ENCODE measurements at regions not wholly inside any gene's neighbourhood (a gene's known extent, or its start where the extent isn't known, plus 50 kb on each side); places are given as distances from the start of the nearest gene placed in this dataset.

DNA sequence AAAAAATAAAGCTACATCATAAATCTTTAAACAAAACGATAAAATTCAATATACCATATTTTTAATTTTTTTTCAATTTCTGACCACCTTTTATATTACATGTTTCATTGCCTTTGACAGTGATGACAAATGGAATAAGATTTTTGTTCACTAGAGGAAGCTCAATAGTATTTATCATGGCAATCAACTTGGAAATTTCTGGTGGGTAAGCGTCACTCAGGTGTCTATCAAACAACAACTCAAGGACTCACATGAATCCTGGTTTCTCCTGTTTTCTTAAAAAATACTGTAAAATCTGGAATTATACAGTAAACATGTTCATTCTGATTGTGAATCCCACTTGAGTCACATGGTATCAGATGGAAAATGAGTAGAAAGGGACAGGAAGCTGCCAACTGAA is 782.2 kb downstream of the OTOL1 start:
- no peak for TF ChIP-seq POLR2A (IDR thresholded peaks at IDR 0.05; ENCODE audit: low read depth, low read length)
- FAIRE-seq (no peak), DNase-seq (ENCODE audit: insufficient read length, low spot score) (no peak)

DNA sequence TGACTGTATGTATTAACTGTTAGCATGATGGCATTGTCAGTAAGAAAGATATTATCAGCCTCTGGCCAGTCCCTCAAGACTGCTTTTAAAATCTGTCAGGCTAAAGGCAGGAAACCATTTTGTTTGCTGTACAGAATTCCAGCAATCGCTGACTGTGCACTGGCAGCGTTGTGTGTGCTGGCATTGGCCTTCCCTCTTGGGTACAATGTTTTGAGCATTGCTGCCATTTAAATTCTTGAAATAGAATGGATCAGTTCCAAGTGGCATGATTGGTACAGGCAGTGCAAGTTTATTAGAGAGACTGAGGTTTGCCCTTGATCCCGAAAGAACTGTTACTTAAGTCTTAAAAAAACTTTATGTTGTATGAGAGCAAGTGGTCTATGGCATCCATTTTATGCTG is 788.7 kb downstream of the OTOL1 start:
- FAIRE-seq (no peak), DNase-seq (ENCODE audit: insufficient read length, low spot score) (no peak)
- no peak for TF ChIP-seq POLR2A (IDR thresholded peaks at IDR 0.05; ENCODE audit: low read depth, low read length)

GRCh38 chr3:162287600-162287999 is 791.0 kb downstream of the OTOL1 start:
- DNase-seq (ENCODE audit: insufficient read length, low spot score) (no peak), FAIRE-seq (no peak)
- no peak for TF ChIP-seq POLR2A (IDR thresholded peaks at IDR 0.05; ENCODE audit: low read depth, low read length)

DNA sequence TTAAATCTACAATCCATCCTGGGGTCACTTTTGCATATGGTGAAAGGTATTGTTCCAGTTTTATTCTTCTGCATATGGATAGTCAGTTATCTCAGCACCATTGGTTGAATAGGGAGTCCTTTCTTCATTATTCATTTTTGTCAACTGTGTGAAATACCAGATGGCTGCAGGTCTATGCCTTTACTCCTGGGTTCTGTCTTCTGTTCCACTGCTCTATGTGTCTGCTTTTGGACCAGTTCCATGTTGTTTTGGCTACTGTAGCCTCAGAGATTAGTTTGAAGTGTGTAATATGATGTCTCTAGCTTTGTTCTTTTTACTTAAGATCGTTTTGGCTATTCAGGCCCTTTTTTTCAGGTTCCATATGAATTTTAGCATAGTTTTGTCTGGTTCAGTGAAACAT is 795.8 kb downstream of the OTOL1 start:
- FAIRE-seq: no peak
- no peak for TF ChIP-seq POLR2A (IDR thresholded peaks at IDR 0.05; ENCODE audit: low read depth, low read length)
- no peak for DNase-seq (ENCODE audit: insufficient read length, low spot score)

DNA sequence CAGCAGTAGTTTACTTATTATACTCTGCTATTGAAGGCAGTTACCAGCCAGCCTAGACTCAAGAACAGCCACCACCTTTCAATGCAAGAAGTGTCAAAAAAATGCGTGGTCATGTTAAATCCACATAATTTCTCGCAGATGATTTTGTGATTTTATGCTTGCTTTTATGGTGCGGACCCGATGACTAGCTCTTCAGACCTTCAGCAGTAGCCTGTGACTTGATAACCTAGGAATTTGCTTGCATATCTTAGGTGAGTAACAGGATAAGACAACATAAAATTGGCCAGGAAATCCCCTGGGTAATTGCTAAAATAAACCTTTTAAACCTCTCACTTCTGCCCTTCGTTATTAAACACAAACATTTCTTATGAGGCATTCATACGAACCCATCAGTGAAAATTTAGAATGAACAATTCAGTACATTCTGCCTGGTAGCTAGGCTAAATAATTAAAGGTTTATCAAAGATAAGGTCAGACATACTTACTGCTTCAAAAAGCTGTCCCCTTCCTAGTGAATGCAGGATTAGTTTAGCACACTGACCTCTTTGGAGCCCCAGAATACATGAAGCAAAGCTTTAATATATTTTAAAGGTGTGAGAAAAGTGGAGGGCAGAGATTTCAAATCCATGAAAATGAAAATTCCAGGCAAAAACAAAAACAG is 798.8 kb downstream of the OTOL1 start:
- FAIRE-seq (peak; percentile 99), DNase-seq (ENCODE audit: insufficient read length, low spot score) (peak; percentile 14)
- no peak for TF ChIP-seq POLR2A (IDR thresholded peaks at IDR 0.05; ENCODE audit: low read depth, low read length)

- TF ChIP-seq POLR2A (IDR thresholded peaks at IDR 0.05; ENCODE audit: low read depth, low read length): no peak
- FAIRE-seq (no peak), DNase-seq (ENCODE audit: insufficient read length, low spot score) (no peak)
Observed at GRCh38 chr3:162302983-162303624, 806.5 kb downstream of the OTOL1 start.

- no peak for TF ChIP-seq POLR2A (IDR thresholded peaks at IDR 0.05; ENCODE audit: low read depth, low read length)
- DNase-seq (ENCODE audit: insufficient read length, low spot score): no peak
- FAIRE-seq: no peak
Observed at GRCh38 chr3:162317046-162317445, 820.4 kb downstream of the OTOL1 start.

- TF ChIP-seq POLR2A (IDR thresholded peaks at IDR 0.05; ENCODE audit: low read depth, low read length): no peak
- no peak for FAIRE-seq
- no peak for DNase-seq (ENCODE audit: insufficient read length, low spot score)
Observed at GRCh38 chr3:162328649-162329048, 832.0 kb downstream of the OTOL1 start.

DNA sequence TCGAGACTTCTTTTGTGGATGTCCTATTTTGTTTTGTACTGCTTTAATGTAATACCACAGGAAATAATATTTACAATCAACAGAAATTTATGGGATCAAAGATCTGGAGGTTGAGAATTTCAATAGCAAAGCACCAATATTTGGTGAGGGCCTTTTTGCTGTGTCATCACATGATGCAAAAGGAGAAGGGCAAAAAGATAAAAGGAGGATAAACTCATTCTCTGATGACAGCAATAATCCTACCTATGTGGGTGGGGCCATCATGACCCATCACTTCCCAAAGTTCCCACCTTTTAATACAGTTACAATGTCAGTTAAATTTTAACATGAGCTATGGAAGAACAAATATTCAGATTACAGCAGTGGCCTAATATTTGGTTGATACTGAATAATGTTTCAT is 832.9 kb downstream of the OTOL1 start:
- DNase-seq (ENCODE audit: insufficient read length, low spot score): no peak
- no peak for FAIRE-seq
- no peak for TF ChIP-seq POLR2A (IDR thresholded peaks at IDR 0.05; ENCODE audit: low read depth, low read length)

GRCh38 chr3:162332344-162332743 is 835.7 kb downstream of the OTOL1 start:
- FAIRE-seq (no peak), DNase-seq (ENCODE audit: insufficient read length, low spot score) (no peak)
- TF ChIP-seq POLR2A (IDR thresholded peaks at IDR 0.05; ENCODE audit: low read depth, low read length): no peak

DNA sequence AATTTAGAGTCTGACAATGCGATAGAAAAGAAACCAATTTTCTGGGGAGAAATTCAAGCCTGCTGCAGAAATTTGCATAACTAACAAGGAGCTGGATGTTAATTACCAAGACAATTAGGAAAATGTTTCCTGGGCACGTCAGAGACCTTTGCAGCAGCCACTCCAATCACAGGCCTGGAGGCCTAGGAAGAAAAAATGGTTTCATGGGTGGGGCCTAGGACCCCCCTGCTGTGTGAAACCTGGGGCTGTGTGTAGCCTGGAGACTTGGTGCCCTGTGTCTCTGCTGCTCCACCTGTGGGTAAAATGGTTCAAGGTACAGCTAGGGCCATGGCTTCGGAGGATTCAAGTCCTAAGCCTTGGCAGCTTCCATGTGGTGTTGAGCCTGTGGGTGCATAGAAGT is 837.9 kb downstream of the OTOL1 start:
- TF ChIP-seq POLR2A (IDR thresholded peaks at IDR 0.05; ENCODE audit: low read depth, low read length): no peak
- DNase-seq (ENCODE audit: insufficient read length, low spot score) (no peak), FAIRE-seq (no peak)

- no peak for FAIRE-seq
- no peak for DNase-seq (ENCODE audit: insufficient read length, low spot score)
- TF ChIP-seq POLR2A (IDR thresholded peaks at IDR 0.05; ENCODE audit: low read depth, low read length): no peak
Observed at GRCh38 chr3:162337630-162338029, 841.0 kb downstream of the OTOL1 start.

DNA sequence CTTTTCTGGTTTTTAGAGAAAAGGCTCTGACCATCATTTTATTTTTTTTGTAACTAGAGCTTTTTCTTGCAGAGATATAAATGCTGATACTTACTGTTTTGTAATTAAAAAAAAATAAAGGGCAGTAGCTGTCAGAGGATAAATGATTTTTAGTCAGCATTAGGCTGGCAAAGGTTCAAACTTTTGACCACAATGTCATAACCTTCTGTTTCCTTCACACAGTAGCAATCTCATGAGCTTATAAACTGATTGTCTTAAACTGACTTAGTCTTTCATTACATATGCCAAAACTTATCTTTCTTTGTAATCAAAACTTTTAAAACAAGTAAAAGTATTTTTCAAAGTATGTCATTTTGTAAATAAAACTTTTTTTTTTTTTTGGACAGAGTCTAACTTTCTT is 841.9 kb downstream of the OTOL1 start:
- no peak for TF ChIP-seq POLR2A (IDR thresholded peaks at IDR 0.05; ENCODE audit: low read depth, low read length)
- FAIRE-seq (peak; percentile 15), DNase-seq (ENCODE audit: insufficient read length, low spot score) (no peak)

DNA sequence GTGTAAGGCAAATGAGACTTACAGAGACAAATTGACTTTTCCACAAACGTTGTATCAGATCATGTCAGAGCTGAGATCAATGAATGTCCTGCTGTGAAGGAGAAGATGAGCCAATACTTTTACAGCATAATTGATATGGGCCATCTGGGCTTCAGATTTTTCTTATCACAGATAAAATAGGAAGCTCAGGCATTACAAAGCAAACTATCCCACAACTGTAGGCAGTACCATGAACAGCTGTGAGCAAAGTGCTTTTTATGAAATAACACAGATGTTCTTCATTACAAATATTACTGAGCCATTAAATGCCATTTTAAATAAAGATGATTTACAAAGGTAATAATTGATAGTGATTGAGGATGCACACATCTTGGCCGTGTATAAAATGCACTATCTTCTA is 852.3 kb downstream of the OTOL1 start:
- TF ChIP-seq POLR2A (IDR thresholded peaks at IDR 0.05; ENCODE audit: low read depth, low read length): no peak
- DNase-seq (ENCODE audit: insufficient read length, low spot score): no peak
- FAIRE-seq: no peak

- TF ChIP-seq POLR2A (IDR thresholded peaks at IDR 0.05; ENCODE audit: low read depth, low read length): no peak
- DNase-seq (ENCODE audit: insufficient read length, low spot score): no peak
- FAIRE-seq: no peak
Observed at GRCh38 chr3:162353414-162353813, 856.8 kb downstream of the OTOL1 start.
